ENCODE measurements at regions not wholly inside any gene's neighbourhood (a gene's known extent, or its start where the extent isn't known, plus 50 kb on each side); places are given as distances from the start of the nearest gene placed in this dataset.

DNA sequence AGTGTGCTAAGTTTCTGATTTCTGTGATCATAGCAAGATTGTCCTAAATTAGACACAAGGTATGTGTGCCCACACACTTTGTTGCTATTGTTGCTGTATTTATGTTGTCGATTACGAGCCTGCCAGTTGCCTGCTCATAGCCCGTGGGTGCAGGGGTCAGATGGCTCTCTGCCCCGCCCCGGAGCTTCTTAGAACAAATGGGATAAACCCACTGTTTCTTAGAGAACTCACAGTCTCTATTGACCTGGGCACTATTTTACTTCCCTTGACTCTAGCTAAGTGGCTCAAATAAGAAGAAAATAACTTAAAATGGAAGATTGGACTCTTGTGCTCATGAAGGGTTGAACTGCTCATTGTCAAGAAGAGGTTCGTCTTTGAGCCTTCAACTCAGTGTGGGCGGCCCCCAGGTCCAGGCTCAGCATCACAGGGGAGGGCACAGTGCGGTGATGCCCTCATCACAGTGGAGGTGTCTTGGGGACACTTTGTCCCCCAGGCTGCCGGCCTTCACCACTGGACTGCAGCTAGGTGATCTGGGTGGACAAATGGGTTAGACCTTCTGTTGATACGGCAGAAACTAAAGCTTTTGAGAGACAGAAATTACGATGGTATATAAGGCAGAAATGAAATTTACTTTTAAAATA, 155.5 kb downstream of the TENT4A start:
- Histone ChIP-seq H3K9me3 (ENCODE audit: low read length) (no peaks in the 10 kb centered on the region), H3K4me2 (ENCODE audit: low read length) (no peak overlapping the region), H3K9me2 (ENCODE audit: low read depth, low read length) (no peaks in the 10 kb centered on the region), H3K4me1 (ENCODE audit: insufficient read depth, low read length, severe bottlenecking) (no peaks in the 10 kb centered on the region), H3K36me3 (ENCODE audit: insufficient read depth, low read length) (no peaks in the 10 kb centered on the region), H3K9ac (ENCODE audit: low read length) (no peak overlapping the region), H3K27me3 (ENCODE audit: insufficient read depth, low read length) (no peaks in the 10 kb centered on the region), H3K27ac (ENCODE audit: low read depth, low read length, poor library complexity, severe bottlenecking) (no peak overlapping the region), H4K20me1 (ENCODE audit: insufficient read depth, low read length) (no peaks in the 10 kb centered on the region), H2AFZ (ENCODE audit: low read length) (no peak overlapping the region), H3K4me3 (ENCODE audit: low read depth, low read length, poor library complexity, severe bottlenecking) (no peak overlapping the region), H3F3A (ENCODE audit: insufficient read depth, low read length) (no peaks in the 10 kb centered on the region), H3K79me2 (ENCODE audit: insufficient read depth, low read length) (no peaks in the 10 kb centered on the region)
- TF ChIP-seq, protein P1, sequence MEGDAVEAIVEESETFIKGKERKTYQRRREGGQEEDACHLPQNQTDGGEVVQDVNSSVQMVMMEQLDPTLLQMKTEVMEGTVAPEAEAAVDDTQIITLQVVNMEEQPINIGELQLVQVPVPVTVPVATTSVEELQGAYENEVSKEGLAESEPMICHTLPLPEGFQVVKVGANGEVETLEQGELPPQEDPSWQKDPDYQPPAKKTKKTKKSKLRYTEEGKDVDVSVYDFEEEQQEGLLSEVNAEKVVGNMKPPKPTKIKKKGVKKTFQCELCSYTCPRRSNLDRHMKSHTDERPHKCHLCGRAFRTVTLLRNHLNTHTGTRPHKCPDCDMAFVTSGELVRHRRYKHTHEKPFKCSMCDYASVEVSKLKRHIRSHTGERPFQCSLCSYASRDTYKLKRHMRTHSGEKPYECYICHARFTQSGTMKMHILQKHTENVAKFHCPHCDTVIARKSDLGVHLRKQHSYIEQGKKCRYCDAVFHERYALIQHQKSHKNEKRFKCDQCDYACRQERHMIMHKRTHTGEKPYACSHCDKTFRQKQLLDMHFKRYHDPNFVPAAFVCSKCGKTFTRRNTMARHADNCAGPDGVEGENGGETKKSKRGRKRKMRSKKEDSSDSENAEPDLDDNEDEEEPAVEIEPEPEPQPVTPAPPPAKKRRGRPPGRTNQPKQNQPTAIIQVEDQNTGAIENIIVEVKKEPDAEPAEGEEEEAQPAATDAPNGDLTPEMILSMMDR (IDR thresholded peaks at IDR 0.05; ENCODE audit: low read length) = no peak
- no peak for TF ChIP-seq EZH2 (IDR thresholded peaks at IDR 0.05; ENCODE audit: borderline replicate concordance, low read length)

DNA sequence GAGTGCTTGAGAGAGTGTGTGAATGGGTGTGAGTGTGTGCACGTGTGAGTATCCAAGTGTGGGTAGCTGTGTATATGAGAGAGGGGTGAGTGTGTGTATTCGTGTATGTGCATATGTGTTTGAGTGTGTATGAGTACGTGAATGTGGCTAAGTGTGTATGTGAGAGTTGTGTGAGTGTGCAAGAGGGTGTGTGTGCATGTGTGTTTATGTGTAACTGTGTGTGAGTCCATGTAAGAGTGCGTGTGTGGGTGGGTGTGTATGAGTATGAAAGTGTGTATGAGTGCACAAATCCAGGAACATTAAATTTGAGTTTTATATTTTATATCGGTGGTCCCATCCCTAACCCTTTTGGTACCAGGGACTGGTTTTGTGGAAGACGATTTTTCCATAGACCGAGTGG, 156.4 kb downstream of the TENT4A start:
- no peaks in the 10 kb centered on the region for H3K9me3 ChIP-seq (ENCODE audit: low read length)
- TF ChIP-seq, protein P1 (IDR thresholded peaks at IDR 0.05; ENCODE audit: low read length) = no peak
- no peak for TF ChIP-seq EZH2 (IDR thresholded peaks at IDR 0.05; ENCODE audit: borderline replicate concordance, low read length)

DNA sequence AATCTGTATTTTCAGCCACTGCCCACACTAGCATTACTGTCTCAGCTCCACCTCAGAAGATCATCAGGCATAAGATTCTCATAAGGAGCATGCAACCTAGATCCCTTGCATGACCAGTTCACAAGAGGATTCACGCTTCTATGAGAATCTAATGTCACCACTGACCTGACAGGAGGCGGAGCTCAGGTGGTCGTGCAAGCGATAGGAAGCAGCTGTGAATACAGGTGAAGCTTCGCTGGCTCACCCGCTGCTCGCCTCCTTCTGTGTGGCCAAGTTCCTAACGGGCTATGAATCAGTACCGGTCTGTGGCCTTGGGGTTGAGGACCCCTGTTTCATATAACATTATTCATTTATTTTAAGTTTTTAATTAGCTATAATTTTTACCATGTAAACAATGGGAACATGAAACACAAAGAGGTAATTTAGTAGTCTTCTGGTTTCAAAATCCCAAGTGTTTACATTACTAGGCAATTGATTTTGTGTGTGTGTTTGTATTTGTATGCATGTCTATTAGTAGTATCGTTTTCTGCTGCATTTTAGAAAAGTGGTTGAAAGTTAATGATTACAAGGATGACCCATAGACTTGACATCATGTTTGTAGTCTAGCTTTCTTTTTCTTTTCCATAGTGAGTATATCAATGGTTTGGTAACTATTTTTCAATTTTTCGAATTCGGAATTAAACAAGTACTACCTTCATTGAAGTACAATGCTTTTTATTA, 159.4 kb downstream of the TENT4A start:
- no peaks in the 10 kb centered on the region for H3K9me3 ChIP-seq (ENCODE audit: low read length)

More for the DNA sequence above, 156.4 kb downstream of the TENT4A start:
- no peak overlapping the region for H3K4me2 ChIP-seq (ENCODE audit: low read length)
- no peaks in the 10 kb centered on the region for H3K79me2 ChIP-seq (ENCODE audit: insufficient read depth, low read length)
- H3K36me3 ChIP-seq (ENCODE audit: insufficient read depth, low read length) = no peaks in the 10 kb centered on the region
- no peaks in the 10 kb centered on the region for H3K4me1 ChIP-seq (ENCODE audit: insufficient read depth, low read length, severe bottlenecking)
- H3K27ac ChIP-seq (ENCODE audit: low read depth, low read length, poor library complexity, severe bottlenecking) = no peak overlapping the region
- no peaks in the 10 kb centered on the region for H3F3A ChIP-seq (ENCODE audit: insufficient read depth, low read length)
- H3K27me3 ChIP-seq (ENCODE audit: insufficient read depth, low read length) = no peaks in the 10 kb centered on the region
- no peaks in the 10 kb centered on the region for H3K9me2 ChIP-seq (ENCODE audit: low read depth, low read length)
- no peak overlapping the region for H3K4me3 ChIP-seq (ENCODE audit: low read depth, low read length, poor library complexity, severe bottlenecking)
- H4K20me1 ChIP-seq (ENCODE audit: insufficient read depth, low read length) = no peaks in the 10 kb centered on the region
- H2AFZ ChIP-seq (ENCODE audit: low read length) = no peak overlapping the region
- H3K9ac ChIP-seq (ENCODE audit: low read length) = no peak overlapping the region

More for the DNA sequence above, 159.4 kb downstream of the TENT4A start:
- Histone ChIP-seq H3K4me3 (ENCODE audit: low read depth, low read length, poor library complexity, severe bottlenecking) (no peak overlapping the region), H4K20me1 (ENCODE audit: insufficient read depth, low read length) (no peaks in the 10 kb centered on the region), H3K9ac (ENCODE audit: low read length) (no peak overlapping the region), H3K4me2 (ENCODE audit: low read length) (no peak overlapping the region), H3F3A (ENCODE audit: insufficient read depth, low read length) (no peaks in the 10 kb centered on the region), H3K27me3 (ENCODE audit: insufficient read depth, low read length) (no peaks in the 10 kb centered on the region), H2AFZ (ENCODE audit: low read length) (no peak overlapping the region), H3K4me1 (ENCODE audit: insufficient read depth, low read length, severe bottlenecking) (no peaks in the 10 kb centered on the region), H3K36me3 (ENCODE audit: insufficient read depth, low read length) (no peaks in the 10 kb centered on the region), H3K79me2 (ENCODE audit: insufficient read depth, low read length) (no peaks in the 10 kb centered on the region), H3K9me2 (ENCODE audit: low read depth, low read length) (no peaks in the 10 kb centered on the region; the same call in 1 of the 2 replicates), H3K27ac (ENCODE audit: low read depth, low read length, poor library complexity, severe bottlenecking) (no peak overlapping the region)
- TF ChIP-seq, protein P1 (IDR thresholded peaks at IDR 0.05; ENCODE audit: low read length) = no peak
- TF ChIP-seq EZH2 (IDR thresholded peaks at IDR 0.05; ENCODE audit: borderline replicate concordance, low read length) = no peak
